IMR-90 (cell line): ENCODE measurements at regions not wholly inside any gene's neighbourhood (a gene's known extent, or its start where the extent isn't known, plus 50 kb on each side); places are given as distances from the start of the nearest gene placed in this dataset.

Experiments
- BHLHE40 ChIP-seq: fragments of 150-350 bp; IDR thresholded peaks from 2 replicates; pipeline ENCODE4 v1.6.1; 2016; ENCODE audit warnings: mild to moderate bottlenecking, low read depth, low read length
- TF ChIP-seq, protein P1 (sequence below): conservative IDR thresholded peaks from 2 replicates; pipeline ENCODE4 v1.5.1; 2012; ENCODE audit warnings: mild to moderate bottlenecking, low read depth, low read length, improper control_type of control experiment

DNA sequence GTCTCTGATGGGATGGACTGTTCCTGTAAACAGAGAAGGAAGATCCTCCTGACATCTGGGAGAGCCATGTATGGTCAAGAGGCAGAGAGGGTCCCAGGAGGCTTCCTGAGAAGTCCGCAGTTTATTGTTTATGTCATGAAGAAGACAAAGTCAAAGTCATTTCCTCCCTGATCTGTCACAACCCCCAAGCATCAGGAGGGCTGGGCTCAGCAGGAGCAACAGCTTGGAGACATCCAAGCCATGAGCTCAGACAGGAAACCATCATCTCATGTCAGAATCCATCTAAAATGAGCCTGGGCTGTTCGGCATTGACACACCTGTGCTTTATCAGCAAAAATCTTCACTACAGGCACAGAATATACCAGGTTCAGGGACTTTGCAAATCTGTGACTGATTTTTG lies 325.0 kb upstream of the MSX2 start:
- TF ChIP-seq, protein P1, sequence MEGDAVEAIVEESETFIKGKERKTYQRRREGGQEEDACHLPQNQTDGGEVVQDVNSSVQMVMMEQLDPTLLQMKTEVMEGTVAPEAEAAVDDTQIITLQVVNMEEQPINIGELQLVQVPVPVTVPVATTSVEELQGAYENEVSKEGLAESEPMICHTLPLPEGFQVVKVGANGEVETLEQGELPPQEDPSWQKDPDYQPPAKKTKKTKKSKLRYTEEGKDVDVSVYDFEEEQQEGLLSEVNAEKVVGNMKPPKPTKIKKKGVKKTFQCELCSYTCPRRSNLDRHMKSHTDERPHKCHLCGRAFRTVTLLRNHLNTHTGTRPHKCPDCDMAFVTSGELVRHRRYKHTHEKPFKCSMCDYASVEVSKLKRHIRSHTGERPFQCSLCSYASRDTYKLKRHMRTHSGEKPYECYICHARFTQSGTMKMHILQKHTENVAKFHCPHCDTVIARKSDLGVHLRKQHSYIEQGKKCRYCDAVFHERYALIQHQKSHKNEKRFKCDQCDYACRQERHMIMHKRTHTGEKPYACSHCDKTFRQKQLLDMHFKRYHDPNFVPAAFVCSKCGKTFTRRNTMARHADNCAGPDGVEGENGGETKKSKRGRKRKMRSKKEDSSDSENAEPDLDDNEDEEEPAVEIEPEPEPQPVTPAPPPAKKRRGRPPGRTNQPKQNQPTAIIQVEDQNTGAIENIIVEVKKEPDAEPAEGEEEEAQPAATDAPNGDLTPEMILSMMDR: no peak
- TF ChIP-seq BHLHE40: no peak
